Sigmoid colon (tissue), 4 donors: ENCODE measurements at regions not wholly inside any gene's neighbourhood (a gene's known extent, or its start where the extent isn't known, plus 50 kb on each side); places are given as distances from the start of the nearest gene placed in this dataset.

Experiments used
- CTCF ChIP-seq, 4 experiments: fragments of 450-650 bp in 3 of 4; fragments of 200-600 bp in 1 of 4; IDR thresholded peaks; one replicate each; pipeline ENCODE4 v1.5.1; 2016 to 2019; ENCODE audit warnings: antibody characterized with exemption in 4 of 4, mild to moderate bottlenecking in 3 of 4, moderate library complexity in 2 of 4
- POLR2AphosphoS5 ChIP-seq, 4 donors: sonication (generic); formaldehyde crosslinking; IDR thresholded peaks; one replicate each; pipeline ENCODE4 v1.6.1; 2017; ENCODE audit warnings: antibody characterized with exemption in 4 of 4

- no peak for TF ChIP-seq CTCF (IDR thresholded peaks at IDR 0.05)
- no peak for TF ChIP-seq POLR2AphosphoS5 (IDR thresholded peaks at IDR 0.05)
Measured at GRCh38 chr1:38225745-38226144, 179.2 kb upstream of the POU3F1 start.
